Endodermal cell (in vitro differentiated cells): ENCODE measurements at regions not wholly inside any gene's neighbourhood (a gene's known extent, or its start where the extent isn't known, plus 50 kb on each side); places are given as distances from the start of the nearest gene placed in this dataset.
"Not testable (repeated sequence)": the region's sequence is repeated elsewhere in the genome, so short reads cannot be mapped to it uniquely, and the experiment has no call there.

Experiments
- DNase-seq: peaks from one replicate; pipeline ENCODE4 v3.0.0-alpha.2; 2017
- H3K27ac ChIP-seq: 2 replicates; pipeline ENCODE4 v1.5.1; 2013; ENCODE audit warnings: mild to moderate bottlenecking, low read depth, low read length, moderate library complexity
- H3K27me3 ChIP-seq: 2 replicates; pipeline ENCODE4 v1.6.1; 2013; ENCODE audit warnings: mild to moderate bottlenecking, low read length, moderate library complexity; ENCODE audit not compliant: insufficient read depth, control insufficient read depth, poor library complexity, severe bottlenecking
- H3K36me3 ChIP-seq: 2 replicates; pipeline ENCODE4 v1.7.0; 2013; ENCODE audit warnings: mild to moderate bottlenecking, low read length, moderate library complexity; ENCODE audit not compliant: control insufficient read depth, insufficient read depth
- H3K4me1 ChIP-seq: one replicate; pipeline ENCODE4 v1.7.0; 2013; ENCODE audit warnings: low read length; ENCODE audit not compliant: control insufficient read depth, insufficient read depth
- H3K4me3 ChIP-seq: 2 replicates; pipeline ENCODE4 v1.5.1; 2013; ENCODE audit warnings: mild to moderate bottlenecking, low read length, moderate library complexity
- H3K9ac ChIP-seq: 2 replicates; pipeline ENCODE4 v1.6.1; 2013; ENCODE audit warnings: mild to moderate bottlenecking, low read length, moderate library complexity; ENCODE audit not compliant: poor library complexity, severe bottlenecking; ENCODE audit errors: extremely low read depth
- H3K9me3 ChIP-seq: 2 replicates; pipeline ENCODE4 v1.6.1; 2013; ENCODE audit warnings: mild to moderate bottlenecking, low read length, moderate library complexity; ENCODE audit not compliant: control insufficient read depth
- H3K27ac Mint-ChIP-seq: 2 replicates; pipeline ENCODE4 v1.8.0; 2020; ENCODE audit warnings: mixed read lengths
- H3K27me3 Mint-ChIP-seq: 2 replicates; pipeline ENCODE4 v1.8.0; 2021; ENCODE audit warnings: mild to moderate bottlenecking, mixed read lengths; ENCODE audit not compliant: insufficient read depth
- H3K36me3 Mint-ChIP-seq: 2 replicates; pipeline ENCODE4 v1.8.0; 2020; ENCODE audit warnings: low read depth, mixed read lengths
- H3K4me1 Mint-ChIP-seq: 2 replicates; pipeline ENCODE4 v1.8.0; 2020; ENCODE audit warnings: mixed read lengths
- H3K4me3 Mint-ChIP-seq: 2 replicates; pipeline ENCODE4 v1.8.0; 2020; ENCODE audit warnings: mild to moderate bottlenecking, moderate library complexity, mixed read lengths
- H3K9me3 Mint-ChIP-seq: 2 replicates; pipeline ENCODE4 v1.8.0; 2020; ENCODE audit warnings: mild to moderate bottlenecking, mixed read lengths
- CTCF ChIP-seq: fragments of 200-600 bp; sonication (generic); conservative IDR thresholded peaks from 2 replicates; pipeline ENCODE4 v1.5.0; 2021; ENCODE audit warnings: antibody characterized with exemption, mild to moderate bottlenecking
- WGBS, 2 experiments: methylation state at CpG; one replicate each; pipeline versions ENCODE4 v1.1.5 to v1.1.7; 2013; ENCODE audit warnings: missing lambda C conversion rate in 2 of 2, mixed read lengths in 1 of 2; ENCODE audit not compliant: insufficient coverage in 1 of 2, insufficient read length in 1 of 2; 5-methylcytosine and 5-hydroxymethylcytosine counted together

DNA sequence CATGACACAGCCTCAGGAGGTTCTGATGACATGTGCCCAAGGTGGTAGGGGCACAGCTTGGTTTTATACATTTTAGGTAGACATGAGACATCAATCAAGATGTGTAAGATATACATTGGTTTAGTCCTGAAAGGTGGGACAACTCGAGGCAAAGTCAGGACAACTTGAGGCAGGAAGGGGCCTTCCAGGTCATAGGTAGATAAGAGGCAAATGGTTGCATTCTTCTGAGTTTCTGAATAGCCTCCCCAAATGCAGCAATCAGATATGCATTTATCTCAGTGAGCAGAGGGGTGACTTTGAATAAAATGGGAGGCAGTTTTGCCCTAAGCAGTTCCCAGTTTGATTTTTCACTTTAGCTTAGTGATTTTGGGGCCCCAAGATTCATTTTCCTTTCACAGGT, 91.6 kb downstream of the CHCHD4 start:
- H3K4me1 ChIP-seq, result no peaks in the 10 kb centered on the region
- H3K4me3 ChIP-seq, result no peak overlapping the region
- no peak for TF ChIP-seq CTCF
- H3K9me3 ChIP-seq, result peaks cover 61% of the 10 kb centered on the region
- Mint-ChIP-seq H3K9me3 (peaks cover 67% of the 10 kb centered on the region), H3K27me3 (peaks cover 6% of the 10 kb centered on the region), H3K27ac (no peak overlapping the region), H3K4me1 (no peaks in the 10 kb centered on the region), H3K36me3 (peaks cover 26% of the 10 kb centered on the region), H3K4me3 (no peak overlapping the region)
- no peaks in the 10 kb centered on the region for H3K27me3 ChIP-seq
- no peak for DNase-seq
- WGBS, 2 experiments, result 80 to 84% methylated on average over 1 of the region's 1 CpG
- no peaks in the 10 kb centered on the region for H3K36me3 ChIP-seq
- H3K27ac ChIP-seq, result no peak overlapping the region
- H3K9ac ChIP-seq, result no peak overlapping the region

DNA sequence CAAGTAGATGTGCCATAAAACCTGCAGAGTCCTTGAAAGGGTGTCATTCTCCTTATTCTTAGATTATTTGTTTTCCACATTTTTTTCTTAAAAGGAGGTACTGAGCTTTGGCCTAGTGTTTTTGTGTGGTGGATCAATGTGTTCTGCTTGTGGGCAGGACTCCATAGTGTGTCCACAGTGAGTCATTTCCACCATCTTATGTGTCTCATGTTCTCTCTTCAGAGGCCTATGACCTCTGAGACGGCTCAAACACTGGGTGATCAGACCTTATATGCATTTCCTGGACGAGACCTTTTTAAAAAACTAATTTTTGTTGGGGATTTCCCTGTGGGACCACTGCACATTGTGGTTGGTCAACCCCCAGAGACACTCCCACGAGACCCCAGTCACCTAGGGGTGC, 93.4 kb downstream of the CHCHD4 start:
- TF ChIP-seq CTCF, result no peak
- H3K4me3 ChIP-seq, result no peak overlapping the region
- no peak overlapping the region for H3K9ac ChIP-seq
- H3K27ac ChIP-seq, result no peak overlapping the region
- Mint-ChIP-seq H3K4me1 (no peaks in the 10 kb centered on the region), H3K9me3 (peaks cover 60% of the 10 kb centered on the region), H3K27ac (no peak overlapping the region), H3K36me3 (peaks cover 16% of the 10 kb centered on the region), H3K27me3 (peaks cover 6% of the 10 kb centered on the region), H3K4me3 (no peak overlapping the region)
- no peaks in the 10 kb centered on the region for H3K4me1 ChIP-seq
- DNase-seq, result no peak
- WGBS, 2 experiments, result 89% methylated on average over 3 of the region's 3 CpGs; no CpG with 5 or more reads in 1 of the 2 experiments
- H3K9me3 ChIP-seq, result peaks cover 65% of the 10 kb centered on the region
- no peaks in the 10 kb centered on the region for H3K36me3 ChIP-seq
- H3K27me3 ChIP-seq, result no peaks in the 10 kb centered on the region

DNA sequence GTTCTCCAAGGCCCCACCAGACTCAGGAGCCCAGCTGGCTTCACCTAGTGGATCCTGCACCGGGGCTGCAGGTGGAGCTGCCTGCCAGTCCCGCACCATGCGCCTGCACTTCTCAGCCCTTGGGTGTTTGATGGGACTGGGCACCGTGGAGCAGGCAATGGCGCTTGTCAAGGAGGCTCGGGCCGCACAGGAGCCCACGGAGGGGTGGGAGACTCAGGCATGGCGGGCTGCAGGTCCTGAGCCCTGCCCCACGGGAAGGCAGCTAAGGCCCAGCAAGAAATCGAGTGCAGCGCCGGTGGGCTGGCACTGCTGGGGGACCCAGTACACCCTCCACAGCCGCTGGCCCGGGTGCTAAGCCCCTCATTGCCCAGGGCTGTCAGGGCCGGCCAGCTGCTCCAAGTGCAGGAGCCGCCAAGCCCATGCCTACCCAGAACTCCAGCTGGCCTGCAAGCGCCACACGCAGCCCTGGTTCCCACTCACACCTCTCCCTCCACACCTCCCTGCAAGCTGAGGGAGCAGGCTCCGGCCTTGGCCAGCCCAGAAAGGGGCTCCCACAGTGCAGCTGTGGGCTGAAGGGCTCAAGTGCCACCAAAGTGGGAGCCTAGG, 95.2 kb downstream of the CHCHD4 start:
- H3K4me3 Mint-ChIP-seq, H3K4me1 Mint-ChIP-seq, H3K36me3 ChIP-seq, H3K9ac ChIP-seq, H3K27me3 Mint-ChIP-seq, H3K4me3 ChIP-seq, H3K27ac Mint-ChIP-seq, H3K27me3 ChIP-seq, H3K27ac ChIP-seq, H3K4me1 ChIP-seq, DNase-seq: not testable (repeated sequence)
- peaks cover 58% of the 10 kb centered on the region for H3K9me3 Mint-ChIP-seq
- WGBS, 2 experiments, result 96% methylated on average over 8 to 20 of the region's 20 CpGs
- H3K36me3 Mint-ChIP-seq, result peaks cover 14% of the 10 kb centered on the region
- H3K9me3 ChIP-seq, result peaks cover 71% of the 10 kb centered on the region

GRCh38 chr3:14028122-14028521, 96.5 kb downstream of the CHCHD4 start:
- not testable (repeated sequence) for H3K27me3 ChIP-seq, H3K27me3 Mint-ChIP-seq, H3K4me1 ChIP-seq, H3K27ac ChIP-seq, H3K4me1 Mint-ChIP-seq, H3K4me3 ChIP-seq, H3K9ac ChIP-seq, H3K27ac Mint-ChIP-seq, H3K36me3 ChIP-seq, H3K4me3 Mint-ChIP-seq, DNase-seq
- WGBS, 2 experiments, result 95% methylated on average over 5 of the region's 9 CpGs; no CpG with 5 or more reads in 1 of the 2 experiments
- H3K36me3 Mint-ChIP-seq, result peaks cover 21% of the 10 kb centered on the region
- H3K9me3 ChIP-seq, result peaks cover 73% of the 10 kb centered on the region
- H3K9me3 Mint-ChIP-seq, result peaks cover 68% of the 10 kb centered on the region
